ENCODE measurements at regions not wholly inside any gene's neighbourhood (a gene's known extent, or its start where the extent isn't known, plus 50 kb on each side); places are given as distances from the start of the nearest gene placed in this dataset.

- no peaks in the 10 kb centered on the region for H3K4me1 ChIP-seq
- no peaks in the 10 kb centered on the region for H3K27me3 ChIP-seq
- DNase-seq, result no peak
- WGBS, 2 donors (ENCODE audit: low coverage in 1 of 2), result 83% methylated on average over 1 to 2 of the region's 2 CpGs
- no peak for TF ChIP-seq POLR2A (IDR thresholded peaks at IDR 0.05)
- H3K27ac ChIP-seq, result no peak overlapping the region
- no peaks in the 10 kb centered on the region for H3K36me3 ChIP-seq
- in situ Hi-C loops (cut with MboI; ENCODE audit: low pct_ligation_motif_present in 1 of 4, low pct_unique_long_range_greater_than_20kb in 1 of 4, low sequenced_read_pairs in 3 of 4), result no loop called here
- H3K4me3 ChIP-seq, result no peak overlapping the region
- H3K9me3 ChIP-seq, result no peaks in the 10 kb centered on the region
- intact Hi-C loops (cut with DNase I; ENCODE audit: low total_unique reads), result no loop called here
These were observed 1917.6 kb upstream of the WWC1 start for GRCh38 chr5:166373817-166374216.

GRCh38 chr5:166377756-166378155 is 1913.7 kb upstream of the WWC1 start:
- TF ChIP-seq EP300 (IDR thresholded peaks at IDR 0.05; ENCODE audit: low read depth), result no peak
- TF ChIP-seq POLR2A (IDR thresholded peaks at IDR 0.05), result no peak
- TF ChIP-seq POLR2AphosphoS5 (IDR thresholded peaks at IDR 0.05), result no peak
- no peak for TF ChIP-seq CTCF (IDR thresholded peaks at IDR 0.05)
- no peaks in the 10 kb centered on the region for H3K4me1 ChIP-seq
- H3K27me3 ChIP-seq, result no peaks in the 10 kb centered on the region
- H3K36me3 ChIP-seq, result no peaks in the 10 kb centered on the region
- DNase-seq, result no peak
- in situ Hi-C loops (cut with MboI; ENCODE audit: low pct_ligation_motif_present in 1 of 4, low pct_unique_long_range_greater_than_20kb in 1 of 4, low sequenced_read_pairs in 3 of 4), result no loop called here
- peaks cover 0 to 4% of the 10 kb centered on the region in 2 donors for H3K9me3 ChIP-seq
- no peak overlapping the region for H3K27ac ChIP-seq
- WGBS, 2 donors (ENCODE audit: low coverage in 1 of 2), result 55 to 68% methylated on average over 4 to 6 of the region's 6 CpGs
- H3K4me3 ChIP-seq, result no peak overlapping the region
- intact Hi-C loops (cut with DNase I; ENCODE audit: low total_unique reads), result no loop called here

GRCh38 chr5:166379517-166379916 is 1911.9 kb upstream of the WWC1 start:
- DNase-seq, result no peak
- Histone ChIP-seq H3K27me3 (no peaks in the 10 kb centered on the region), H3K27ac (no peak overlapping the region), H3K36me3 (no peaks in the 10 kb centered on the region), H3K4me1 (no peaks in the 10 kb centered on the region), H3K4me3 (no peak overlapping the region), H3K9me3 (peaks cover 0 to 4% of the 10 kb centered on the region in 2 donors)
- WGBS, 2 donors (ENCODE audit: low coverage in 1 of 2), result 90 to 100% methylated on average over 1 to 11 of the region's 11 CpGs
- TF ChIP-seq POLR2AphosphoS5 (IDR thresholded peaks at IDR 0.05) (no peak), CTCF (IDR thresholded peaks at IDR 0.05) (no peak), POLR2A (IDR thresholded peaks at IDR 0.05) (no peak), EP300 (IDR thresholded peaks at IDR 0.05; ENCODE audit: low read depth) (no peak)
- intact Hi-C loops (cut with DNase I; ENCODE audit: low total_unique reads) (loop anchor here (1.0 kb wide), 1 partner anchor 11 kb away; no protein-coding TSS in a partner anchor), in situ Hi-C loops (cut with MboI; ENCODE audit: low pct_ligation_motif_present in 1 of 4, low pct_unique_long_range_greater_than_20kb in 1 of 4, low sequenced_read_pairs in 3 of 4) (no loop called here)

- DNase-seq, result no peak
- in situ Hi-C loops (cut with MboI; ENCODE audit: low pct_ligation_motif_present in 1 of 4, low pct_unique_long_range_greater_than_20kb in 1 of 4, low sequenced_read_pairs in 3 of 4), result no loop called here
- H3K36me3 ChIP-seq, result no peaks in the 10 kb centered on the region
- H3K4me3 ChIP-seq, result no peak overlapping the region
- TF ChIP-seq CTCF (IDR thresholded peaks at IDR 0.05) (no peak), EP300 (IDR thresholded peaks at IDR 0.05; ENCODE audit: low read depth) (no peak), POLR2A (IDR thresholded peaks at IDR 0.05) (no peak), POLR2AphosphoS5 (IDR thresholded peaks at IDR 0.05) (no peak)
- H3K27me3 ChIP-seq, result no peaks in the 10 kb centered on the region
- no peak overlapping the region for H3K27ac ChIP-seq
- H3K9me3 ChIP-seq, result peaks cover 0 to 4% of the 10 kb centered on the region in 2 donors
- intact Hi-C loops (cut with DNase I; ENCODE audit: low total_unique reads), result no loop called here
- 98% methylated on average over 4 of the region's 4 CpGs; no CpG with 5 or more reads in 1 of the 2 donors for WGBS, 2 donors (ENCODE audit: low coverage in 1 of 2)
- H3K4me1 ChIP-seq, result no peaks in the 10 kb centered on the region
These were observed 1909.4 kb upstream of the WWC1 start for GRCh38 chr5:166382031-166382430.

- Histone ChIP-seq H3K4me1 (no peaks in the 10 kb centered on the region), H3K9me3 (no peaks in the 10 kb centered on the region), H3K27me3 (no peaks in the 10 kb centered on the region), H3K36me3 (no peaks in the 10 kb centered on the region), H3K27ac (no peak overlapping the region), H3K4me3 (no peak overlapping the region)
- TF ChIP-seq EP300 (IDR thresholded peaks at IDR 0.05; ENCODE audit: low read depth), result no peak
- TF ChIP-seq POLR2AphosphoS5 (IDR thresholded peaks at IDR 0.05), result no peak
- no peak for TF ChIP-seq CTCF (IDR thresholded peaks at IDR 0.05)
- no peak for TF ChIP-seq POLR2A (IDR thresholded peaks at IDR 0.05)
- intact Hi-C loops (cut with DNase I; ENCODE audit: low total_unique reads) (no loop called here), in situ Hi-C loops (cut with MboI; ENCODE audit: low pct_ligation_motif_present in 1 of 4, low pct_unique_long_range_greater_than_20kb in 1 of 4, low sequenced_read_pairs in 3 of 4) (no loop called here)
- no peak for DNase-seq
- 19 to 43% methylated on average over 3 of the region's 3 CpGs for WGBS, 2 donors (ENCODE audit: low coverage in 1 of 2)
These were observed 1893.3 kb upstream of the WWC1 start for GRCh38 chr5:166398131-166398530.

All from transverse colon (tissue), 4 donors.